ENCODE measurements at regions not wholly inside any gene's neighbourhood (a gene's known extent, or its start where the extent isn't known, plus 50 kb on each side); places are given as distances from the start of the nearest gene placed in this dataset.
A peak's percentile ranks its signal among the peaks of the same experiment; 100 is the strongest.

- no peak for DNase-seq (ENCODE audit: low read depth)
Observed at GRCh38 chr20:50242548-50242862, 51.9 kb downstream of the CEBPB start.

GRCh38 chr20:50242863-50243609 is 52.4 kb downstream of the CEBPB start:
- DNase-seq (ENCODE audit: low read depth) = peak; percentile 88

GRCh38 chr20:50243610-50244351 is 53.2 kb downstream of the CEBPB start:
- DNase-seq (ENCODE audit: low read depth) = no peak

- peak; percentile 29 for DNase-seq (ENCODE audit: low read depth)
Observed at GRCh38 chr20:50244352-50245149, 53.9 kb downstream of the CEBPB start.

GRCh38 chr20:50245498-50246366 is 55.1 kb downstream of the CEBPB start:
- DNase-seq (ENCODE audit: low read depth) = peak; percentile 85

GRCh38 chr20:50246367-50247195 is 56.0 kb downstream of the CEBPB start:
- DNase-seq (ENCODE audit: low read depth) = peak; percentile 25

GRCh38 chr20:50247196-50248094 is 56.8 kb downstream of the CEBPB start:
- no peak for DNase-seq (ENCODE audit: low read depth)

- peak; percentile 86 for DNase-seq (ENCODE audit: low read depth)
Observed at GRCh38 chr20:50248104-50248641, 57.5 kb downstream of the CEBPB start.

- DNase-seq (ENCODE audit: low read depth) = no peak
Observed at GRCh38 chr20:50249447-50250388, 59.1 kb downstream of the CEBPB start.

GRCh38 chr20:50250679-50251382 is 60.2 kb downstream of the CEBPB start:
- DNase-seq (ENCODE audit: low read depth) = no peak

- no peak for DNase-seq (ENCODE audit: low read depth)
Observed at GRCh38 chr20:50251383-50251748, 60.7 kb downstream of the CEBPB start.

- DNase-seq (ENCODE audit: low read depth) = peak; percentile 76
Observed at GRCh38 chr20:50251992-50252511, 61.4 kb downstream of the CEBPB start.

GRCh38 chr20:50252701-50253100 is 62.1 kb downstream of the CEBPB start:
- no peak for DNase-seq (ENCODE audit: low read depth)

- no peak for DNase-seq (ENCODE audit: low read depth)
Observed at GRCh38 chr20:50253101-50253500, 62.5 kb downstream of the CEBPB start.

- DNase-seq (ENCODE audit: low read depth) = no peak
Observed at GRCh38 chr20:50254466-50255079, 63.9 kb downstream of the CEBPB start.

- peak; percentile 67 for DNase-seq (ENCODE audit: low read depth)
Observed at GRCh38 chr20:50256577-50256976, 65.9 kb downstream of the CEBPB start.

- no peak for DNase-seq (ENCODE audit: low read depth)
Observed at GRCh38 chr20:50257860-50258259, 67.2 kb downstream of the CEBPB start.
